ENCODE measurements at regions not wholly inside any gene's neighbourhood (a gene's known extent, or its start where the extent isn't known, plus 50 kb on each side); places are given as distances from the start of the nearest gene placed in this dataset.

DNA sequence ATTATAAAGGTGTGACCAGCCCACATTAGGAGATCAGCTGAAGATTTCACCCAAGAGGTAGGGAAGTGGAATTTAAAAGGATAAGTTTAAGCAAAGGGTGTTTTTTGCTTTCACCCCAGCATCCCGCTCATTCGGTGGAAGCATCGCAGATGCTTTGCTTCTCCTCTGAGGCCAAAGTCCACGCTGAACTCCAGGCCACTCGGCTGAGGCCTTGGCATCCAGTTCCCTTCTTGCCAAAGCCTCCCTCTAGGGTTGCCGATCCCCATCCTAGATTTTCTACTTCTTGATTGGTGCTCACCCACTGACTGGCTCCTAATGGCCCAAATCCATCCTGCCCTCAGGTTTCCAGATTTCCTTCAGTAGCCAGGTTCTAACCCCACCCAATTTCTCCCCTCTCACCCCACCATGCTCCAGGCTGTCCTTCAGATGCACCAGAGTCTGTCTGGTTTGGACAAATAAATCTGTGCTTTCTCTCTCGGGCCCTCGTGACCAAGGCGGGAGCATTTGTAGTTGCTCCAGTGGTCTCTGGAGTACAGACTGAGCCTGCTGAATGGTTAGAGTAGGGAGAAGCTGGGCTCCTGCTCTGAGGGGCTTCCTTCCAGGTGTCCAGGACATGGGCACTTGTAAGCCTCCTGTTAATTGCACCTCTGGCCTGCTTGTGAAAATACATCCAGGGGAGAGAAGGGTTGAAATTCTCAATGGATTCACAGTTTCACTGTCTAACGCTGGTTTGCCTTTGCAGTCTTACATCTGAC lies 193.2 kb downstream of the C1orf94 start:
- Histone ChIP-seq H3K79me2 (ENCODE audit: control insufficient read depth, insufficient read depth, low read length) (no peaks in the 10 kb centered on the region), H3K27me3 (ENCODE audit: control insufficient read depth in 2 of 2, insufficient read depth in 2 of 2, low read length in 2 of 2) (no peaks in the 10 kb centered on the region), H3K9me3 (replicated peaks; ENCODE audit: control insufficient read depth, insufficient read depth, low read length) (peaks cover 2% of the 10 kb centered on the region), H3K9me1 (replicated peaks; ENCODE audit: control insufficient read depth, extremely low read depth, insufficient read depth, low read length) (no peaks in the 10 kb centered on the region), H3K4me2 (ENCODE audit: insufficient read depth, low read length) (no peak overlapping the region), H4K20me1 (replicated peaks; ENCODE audit: control insufficient read depth, extremely low read depth, insufficient read depth, low read length) (no peaks in the 10 kb centered on the region), H3K36me3 (ENCODE audit: control insufficient read depth in 2 of 2, extremely low read depth in 1 of 2, insufficient read depth in 2 of 2, low read length in 2 of 2) (no peaks in the 10 kb centered on the region), H2AFZ (ENCODE audit: low read depth, low read length) (no peak overlapping the region), H3K9ac (replicated peaks; ENCODE audit: extremely low read depth, insufficient read depth, low read length) (no peak overlapping the region), H3K4me3 (replicated peaks in 1 of 3; ENCODE audit: insufficient read depth in 1 of 3, low read depth in 1 of 3, low read length in 3 of 3) (no peak overlapping the region), H3K4me1 (ENCODE audit: control insufficient read depth, extremely low read depth, insufficient read depth, low read length) (no peaks in the 10 kb centered on the region), H3K27ac (ENCODE audit: insufficient read depth, low read depth, low read length) (no peak overlapping the region)
- DNase-seq (ENCODE audit: low read depth, low spot score) = no peak
- TF ChIP-seq POLR2A (IDR thresholded peaks at IDR 0.05; ENCODE audit: low read depth, low read length) (no peak), EZH2 (IDR thresholded peaks at IDR 0.05; ENCODE audit: borderline replicate concordance, low read depth, low read length, severe bottlenecking) (no peak), POLR2AphosphoS5 (IDR thresholded peaks at IDR 0.05; ENCODE audit: insufficient read depth, low read depth, low read length) (no peak)
- no peak for FAIRE-seq
- ChIA-PET CTCF (no interaction called here), POLR2A (no interaction called here)
- BruUV-seq (replicated peaks) = no TSS peak
- dilution Hi-C loops (cut with MboI; ENCODE audit: extremely low pct_ligation_motif_present, low sequenced_read_pairs) = no loop called here
- intact Hi-C loops (cut with micrococcal nuclease) = no loop called here

DNA sequence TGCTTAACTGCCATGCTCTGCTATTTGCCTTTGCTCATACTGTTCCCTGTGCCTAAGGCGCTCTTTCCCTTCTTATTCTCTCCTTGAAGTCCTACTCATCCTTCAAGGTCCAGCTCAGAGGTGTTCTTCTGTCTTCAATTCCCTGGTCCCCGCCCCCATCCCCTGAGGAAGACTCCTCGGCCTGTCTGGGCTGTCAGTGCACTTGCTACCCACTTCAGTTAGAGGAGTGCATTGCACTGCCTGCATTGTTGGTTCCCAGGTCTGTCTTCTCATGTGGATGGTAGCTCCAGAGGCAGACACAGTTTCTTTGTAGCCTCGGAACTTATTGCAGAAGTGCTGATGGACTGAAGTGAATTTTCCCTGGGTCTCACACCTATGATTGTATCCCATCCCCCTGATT lies 194.0 kb downstream of the C1orf94 start:
- CTCF ChIA-PET = no interaction called here
- no TSS peak for BruUV-seq (replicated peaks)

More for the DNA sequence above, 194.0 kb downstream of the C1orf94 start:
- no peak for TF ChIP-seq POLR2A (IDR thresholded peaks at IDR 0.05; ENCODE audit: low read depth, low read length)
- TF ChIP-seq MYC (IDR thresholded peaks at IDR 0.05; ENCODE audit: low read depth, low read length) = no peak
- TF ChIP-seq EZH2 (IDR thresholded peaks at IDR 0.05; ENCODE audit: borderline replicate concordance, low read depth, low read length, severe bottlenecking) = no peak
- no peak for TF ChIP-seq FOS (IDR thresholded peaks at IDR 0.05; ENCODE audit: borderline replicate concordance, insufficient read depth, low read length)
- TF ChIP-seq, protein P1, sequence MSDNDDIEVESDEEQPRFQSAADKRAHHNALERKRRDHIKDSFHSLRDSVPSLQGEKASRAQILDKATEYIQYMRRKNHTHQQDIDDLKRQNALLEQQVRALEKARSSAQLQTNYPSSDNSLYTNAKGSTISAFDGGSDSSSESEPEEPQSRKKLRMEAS (IDR thresholded peaks at IDR 0.05; ENCODE audit: insufficient read depth, insufficient read length) = no peak
- no peak for TF ChIP-seq POLR2AphosphoS5 (IDR thresholded peaks at IDR 0.05; ENCODE audit: insufficient read depth, low read depth, low read length)
- TF ChIP-seq, protein P2, sequence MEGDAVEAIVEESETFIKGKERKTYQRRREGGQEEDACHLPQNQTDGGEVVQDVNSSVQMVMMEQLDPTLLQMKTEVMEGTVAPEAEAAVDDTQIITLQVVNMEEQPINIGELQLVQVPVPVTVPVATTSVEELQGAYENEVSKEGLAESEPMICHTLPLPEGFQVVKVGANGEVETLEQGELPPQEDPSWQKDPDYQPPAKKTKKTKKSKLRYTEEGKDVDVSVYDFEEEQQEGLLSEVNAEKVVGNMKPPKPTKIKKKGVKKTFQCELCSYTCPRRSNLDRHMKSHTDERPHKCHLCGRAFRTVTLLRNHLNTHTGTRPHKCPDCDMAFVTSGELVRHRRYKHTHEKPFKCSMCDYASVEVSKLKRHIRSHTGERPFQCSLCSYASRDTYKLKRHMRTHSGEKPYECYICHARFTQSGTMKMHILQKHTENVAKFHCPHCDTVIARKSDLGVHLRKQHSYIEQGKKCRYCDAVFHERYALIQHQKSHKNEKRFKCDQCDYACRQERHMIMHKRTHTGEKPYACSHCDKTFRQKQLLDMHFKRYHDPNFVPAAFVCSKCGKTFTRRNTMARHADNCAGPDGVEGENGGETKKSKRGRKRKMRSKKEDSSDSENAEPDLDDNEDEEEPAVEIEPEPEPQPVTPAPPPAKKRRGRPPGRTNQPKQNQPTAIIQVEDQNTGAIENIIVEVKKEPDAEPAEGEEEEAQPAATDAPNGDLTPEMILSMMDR (IDR thresholded peaks at IDR 0.05; ENCODE audit: extremely low read depth in 1 of 2, insufficient read depth in 1 of 2, low read depth in 1 of 2, low read length in 2 of 2) = no peak
- TF ChIP-seq GATA2 (IDR thresholded peaks at IDR 0.05; ENCODE audit: insufficient read depth, insufficient read length, low read depth, low read length) = no peak
- no peak for TF ChIP-seq JUN (IDR thresholded peaks at IDR 0.05; ENCODE audit: borderline replicate concordance, insufficient read depth, insufficient read length, low read depth)
- no peak for DNase-seq (ENCODE audit: low read depth, low spot score)
- no peak overlapping the region for H3K9ac ChIP-seq (replicated peaks; ENCODE audit: extremely low read depth, insufficient read depth, low read length)
- H3K4me1 ChIP-seq (ENCODE audit: control insufficient read depth, extremely low read depth, insufficient read depth, low read length) = no peaks in the 10 kb centered on the region
- H3K9me1 ChIP-seq (replicated peaks; ENCODE audit: control insufficient read depth, extremely low read depth, insufficient read depth, low read length) = no peaks in the 10 kb centered on the region
- POLR2A ChIA-PET = no interaction called here
- no peak overlapping the region for H2AFZ ChIP-seq (ENCODE audit: low read depth, low read length)
- no peaks in the 10 kb centered on the region for H4K20me1 ChIP-seq (replicated peaks; ENCODE audit: control insufficient read depth, extremely low read depth, insufficient read depth, low read length)
- H3K4me3 ChIP-seq (replicated peaks in 1 of 3; ENCODE audit: insufficient read depth in 1 of 3, low read depth in 1 of 3, low read length in 3 of 3) = no peak overlapping the region
- intact Hi-C loops (cut with micrococcal nuclease) (no loop called here), dilution Hi-C loops (cut with MboI; ENCODE audit: extremely low pct_ligation_motif_present, low sequenced_read_pairs) (no loop called here)
- H3K27ac ChIP-seq (ENCODE audit: insufficient read depth, low read depth, low read length) = no peak overlapping the region
- H3K9me3 ChIP-seq (replicated peaks; ENCODE audit: control insufficient read depth, insufficient read depth, low read length) = peaks cover 2% of the 10 kb centered on the region
- H3K27me3 ChIP-seq (ENCODE audit: control insufficient read depth in 2 of 2, insufficient read depth in 2 of 2, low read length in 2 of 2) = no peaks in the 10 kb centered on the region
- H3K4me2 ChIP-seq (ENCODE audit: insufficient read depth, low read length) = no peak overlapping the region
- no peaks in the 10 kb centered on the region for H3K36me3 ChIP-seq (ENCODE audit: control insufficient read depth in 2 of 2, extremely low read depth in 1 of 2, insufficient read depth in 2 of 2, low read length in 2 of 2)
- no peaks in the 10 kb centered on the region for H3K79me2 ChIP-seq (ENCODE audit: control insufficient read depth, insufficient read depth, low read length)
- FAIRE-seq = no peak

All from endothelial cell of umbilical vein (primary cell).